ENCODE measurements at regions not wholly inside any gene's neighbourhood (a gene's known extent, or its start where the extent isn't known, plus 50 kb on each side); places are given as distances from the start of the nearest gene placed in this dataset.
"Not testable (repeated sequence)": the region's sequence is repeated elsewhere in the genome, so short reads cannot be mapped to it uniquely, and the experiment has no call there.

DNA sequence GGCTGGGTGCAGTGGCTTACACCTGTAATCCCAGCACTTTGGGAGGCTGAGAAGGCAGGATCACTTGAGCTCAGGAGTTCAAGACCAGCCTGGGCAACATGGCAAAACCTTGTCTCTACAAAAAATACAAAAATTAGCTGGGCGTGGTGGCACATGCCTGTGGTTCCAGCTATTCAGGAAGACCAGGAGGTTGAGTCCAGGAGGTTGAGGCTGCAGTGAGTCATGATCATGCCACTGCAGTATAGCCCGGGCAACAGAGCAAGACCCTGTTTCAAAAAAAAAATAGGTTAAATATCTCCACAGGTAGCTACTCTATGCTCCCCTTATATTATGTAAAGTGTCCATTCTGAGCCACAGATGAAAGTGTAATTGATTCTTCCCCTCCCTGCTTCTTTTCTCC, 89.3 kb upstream of the MYO3A start:
- TF ChIP-seq, protein P1, sequence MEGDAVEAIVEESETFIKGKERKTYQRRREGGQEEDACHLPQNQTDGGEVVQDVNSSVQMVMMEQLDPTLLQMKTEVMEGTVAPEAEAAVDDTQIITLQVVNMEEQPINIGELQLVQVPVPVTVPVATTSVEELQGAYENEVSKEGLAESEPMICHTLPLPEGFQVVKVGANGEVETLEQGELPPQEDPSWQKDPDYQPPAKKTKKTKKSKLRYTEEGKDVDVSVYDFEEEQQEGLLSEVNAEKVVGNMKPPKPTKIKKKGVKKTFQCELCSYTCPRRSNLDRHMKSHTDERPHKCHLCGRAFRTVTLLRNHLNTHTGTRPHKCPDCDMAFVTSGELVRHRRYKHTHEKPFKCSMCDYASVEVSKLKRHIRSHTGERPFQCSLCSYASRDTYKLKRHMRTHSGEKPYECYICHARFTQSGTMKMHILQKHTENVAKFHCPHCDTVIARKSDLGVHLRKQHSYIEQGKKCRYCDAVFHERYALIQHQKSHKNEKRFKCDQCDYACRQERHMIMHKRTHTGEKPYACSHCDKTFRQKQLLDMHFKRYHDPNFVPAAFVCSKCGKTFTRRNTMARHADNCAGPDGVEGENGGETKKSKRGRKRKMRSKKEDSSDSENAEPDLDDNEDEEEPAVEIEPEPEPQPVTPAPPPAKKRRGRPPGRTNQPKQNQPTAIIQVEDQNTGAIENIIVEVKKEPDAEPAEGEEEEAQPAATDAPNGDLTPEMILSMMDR (IDR thresholded peaks at IDR 0.05; ENCODE audit: low read depth, low read length, poor library complexity, severe bottlenecking) = not testable (repeated sequence)
- not testable (repeated sequence) for TF ChIP-seq EZH2phosphoT487 (IDR thresholded peaks at IDR 0.05; ENCODE audit: borderline replicate concordance, low read length)

Data from DOHH2 (cell line).